Stomach (tissue), 8 donors: ENCODE measurements at regions not wholly inside any gene's neighbourhood (a gene's known extent, or its start where the extent isn't known, plus 50 kb on each side); places are given as distances from the start of the nearest gene placed in this dataset.

Experiments used
- DNase-seq, 2 donors: peaks; one replicate each; pipeline versions ENCODE4 v3.0.0 to v3.0.0-alpha.2; 2013 to 2019
- H3K27ac ChIP-seq, 5 donors: fragments of 200-600 bp in 4 of 5; sonication (generic) in 4 of 5; one replicate each; pipeline ENCODE4 v1.5.1; 2013 to 2019; ENCODE audit warnings: mild to moderate bottlenecking in 1 of 5, moderate library complexity in 1 of 5
- H3K27me3 ChIP-seq, 3 donors: fragments of 200-600 bp; sonication (generic); one replicate each; pipeline ENCODE4 v1.5.1; 2017 to 2019; ENCODE audit warnings: mixed run types in 1 of 3
- H3K36me3 ChIP-seq, 4 donors: fragments of 200-600 bp; sonication (generic); 1 replicate in 3 of 4; 2 replicates in 1 of 4; pipeline ENCODE4 v1.5.1; 2016 to 2019
- H3K4me1 ChIP-seq, 4 donors: fragments of 200-600 bp; sonication (generic); one replicate each; pipeline ENCODE4 v1.5.1; 2016 to 2019
- H3K4me3 ChIP-seq, 4 donors: fragments of 200-600 bp; sonication (generic) in 3 of 4; one replicate each; pipeline ENCODE4 v1.5.1; 2016 to 2019; ENCODE audit warnings: mild to moderate bottlenecking in 1 of 4
- H3K9me3 ChIP-seq, 4 donors: fragments of 200-600 bp; sonication (generic); one replicate each; pipeline ENCODE4 v1.5.1; 2016 to 2019
- CTCF ChIP-seq, 7 experiments: fragments of 450-650 bp in 4 of 7; fragments of 200-600 bp in 3 of 7; sonication (generic) in 3 of 7; IDR thresholded peaks; one replicate each; pipeline ENCODE4 v1.5.1; 2016 to 2019; ENCODE audit warnings: antibody characterized with exemption in 7 of 7, control low read depth in 2 of 7, mild to moderate bottlenecking in 1 of 7
- EP300 ChIP-seq: sonication (generic); formaldehyde crosslinking; IDR thresholded peaks from one replicate; pipeline ENCODE4 v1.6.1; 2017; ENCODE audit warnings: antibody characterized with exemption
- POLR2A ChIP-seq, 4 donors: fragments of 450-650 bp; IDR thresholded peaks; one replicate each; pipeline ENCODE4 v1.6.1; 2016; ENCODE audit warnings: antibody characterized with exemption in 4 of 4, control low read depth in 2 of 4, mild to moderate bottlenecking in 1 of 4, moderate library complexity in 1 of 4
- POLR2AphosphoS5 ChIP-seq, 3 donors: sonication (generic); formaldehyde crosslinking; IDR thresholded peaks; one replicate each; pipeline ENCODE4 v1.6.1; 2016; ENCODE audit warnings: antibody characterized with exemption in 3 of 3
- WGBS, 5 donors: extraction: QIAGEN DNeasy Blood & Tissue Kit in 3 of 5; methylation state at CpG; one replicate each; pipeline versions ENCODE4 v1.1.5 to v1.1.7; 2013 to 2018; 5-methylcytosine and 5-hydroxymethylcytosine counted together
- intact Hi-C: fragments of 100-400 bp; cut with DNase I; formaldehyde crosslinking; loops from one replicate; pipeline ENCODE4 v1.15.1; 2023; ENCODE audit warnings: low total_unique reads
- donor health status: healthy with polysubstance abuse.
- donor health status: Bipolar disorder and iron deficiency.
- donor health status: healthy.

GRCh38 chr9:2253636-2254580 lies 238.8 kb downstream of the SMARCA2 start:
- no peak for TF ChIP-seq POLR2A (IDR thresholded peaks at IDR 0.05)
- no peak for TF ChIP-seq CTCF (IDR thresholded peaks at IDR 0.05)
- Histone ChIP-seq H3K4me1 (no peaks in the 10 kb centered on the region), H3K27me3 (no peaks in the 10 kb centered on the region), H3K9me3 (no peaks in the 10 kb centered on the region), H3K4me3 (no peak overlapping the region), H3K27ac (no peak overlapping the region), H3K36me3 (no peaks in the 10 kb centered on the region)
- DNase-seq = peak in 1 of 2 donors; percentile 45
- intact Hi-C loops = no loop called here
- 60 to 79% (median 68%) methylated on average over 8 of the region's 8 CpGs for WGBS, 5 donors

- Histone ChIP-seq H3K4me3 (no peak overlapping the region), H3K9me3 (no peaks in the 10 kb centered on the region), H3K4me1 (peaks cover 0 to under 1% (median under 1%) of the 10 kb centered on the region in 4 donors), H3K27me3 (no peaks in the 10 kb centered on the region), H3K36me3 (no peaks in the 10 kb centered on the region), H3K27ac (no peak overlapping the region)
- WGBS, 5 donors = 82 to 87% (median 84%) methylated on average over 10 of the region's 10 CpGs
- intact Hi-C loops = no loop called here
- no peak for DNase-seq
- TF ChIP-seq POLR2A (IDR thresholded peaks at IDR 0.05) = no peak
- no peak for TF ChIP-seq EP300
- no peak for TF ChIP-seq POLR2AphosphoS5 (IDR thresholded peaks at IDR 0.05)
- TF ChIP-seq CTCF (IDR thresholded peaks at IDR 0.05) = no peak
Observed at GRCh38 chr9:2255128-2255527, 240.0 kb downstream of the SMARCA2 start.

- intact Hi-C loops = no loop called here
- Histone ChIP-seq H3K27ac (no peak overlapping the region), H3K36me3 (no peaks in the 10 kb centered on the region), H3K4me3 (no peak overlapping the region), H3K9me3 (no peaks in the 10 kb centered on the region), H3K27me3 (no peaks in the 10 kb centered on the region), H3K4me1 (peaks cover 0 to 22% (median 11%) of the 10 kb centered on the region in 4 donors)
- TF ChIP-seq CTCF (IDR thresholded peaks at IDR 0.05) = no peak
- no peak for TF ChIP-seq POLR2A (IDR thresholded peaks at IDR 0.05)
- no peak for TF ChIP-seq POLR2AphosphoS5 (IDR thresholded peaks at IDR 0.05)
- TF ChIP-seq EP300 = no peak
- DNase-seq = peak in 1 of 2 donors; percentile 32
- 85 to 90% (median 87%) methylated on average over 6 of the region's 6 CpGs for WGBS, 5 donors
Observed at GRCh38 chr9:2257248-2257929, 242.2 kb downstream of the SMARCA2 start.

GRCh38 chr9:2260417-2261306 lies 245.5 kb downstream of the SMARCA2 start:
- H3K4me3 ChIP-seq = no peak overlapping the region
- no peaks in the 10 kb centered on the region for H3K36me3 ChIP-seq
- intact Hi-C loops = no loop called here
- peaks cover 0 to 31% (median 17%) of the 10 kb centered on the region in 4 donors for H3K4me1 ChIP-seq
- TF ChIP-seq POLR2AphosphoS5 (IDR thresholded peaks at IDR 0.05) (peak in 1 of 3 donors; percentile 39), EP300 (no peak)
- no peaks in the 10 kb centered on the region for H3K9me3 ChIP-seq
- no peaks in the 10 kb centered on the region for H3K27me3 ChIP-seq
- 38 to 73% (median 48%) methylated on average over 2 to 3 of the region's 3 CpGs for WGBS, 5 donors
- peak; percentile 35 to 57 for DNase-seq
- peak overlapping the region in 1 of 5 donors; percentile 30 for H3K27ac ChIP-seq
